ENCODE measurements at regions not wholly inside any gene's neighbourhood (a gene's known extent, or its start where the extent isn't known, plus 50 kb on each side); places are given as distances from the start of the nearest gene placed in this dataset.

GRCh38 chr20:52256454-52256853 is 64.9 kb upstream of the ZFP64 start:
- no peak overlapping the region for H3K4me3 ChIP-seq

DNA sequence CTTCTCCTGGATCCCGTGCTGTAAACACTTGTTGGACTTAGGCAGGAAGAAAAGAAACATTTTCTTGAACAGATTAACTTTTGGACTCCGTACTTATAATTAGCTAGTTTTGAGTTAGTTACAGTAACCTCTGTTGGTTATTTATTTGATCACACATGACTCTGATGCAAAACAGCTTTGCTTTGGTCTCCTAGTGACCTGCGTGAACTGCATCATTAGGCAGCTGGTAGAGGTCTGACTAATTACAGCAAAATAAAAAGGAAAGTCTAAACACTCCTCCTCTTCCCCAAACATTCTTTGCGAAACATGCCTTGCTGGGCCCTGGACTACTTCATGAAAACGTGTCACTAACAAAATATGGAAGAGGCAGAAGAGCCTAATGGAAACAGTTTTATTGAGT is 61.1 kb upstream of the ZFP64 start:
- Histone ChIP-seq H3K27ac (no peak overlapping the region), H3K36me3 (no peaks in the 10 kb centered on the region), H3K9me3 (peaks cover 0 to 10% (median under 1%) of the 10 kb centered on the region in 4 donors), H3K27me3 (no peaks in the 10 kb centered on the region), H3K4me1 (no peaks in the 10 kb centered on the region), H3K4me3 (no peak overlapping the region)
- TF ChIP-seq POLR2AphosphoS5 (IDR thresholded peaks at IDR 0.05) = no peak
- TF ChIP-seq, protein P1, sequence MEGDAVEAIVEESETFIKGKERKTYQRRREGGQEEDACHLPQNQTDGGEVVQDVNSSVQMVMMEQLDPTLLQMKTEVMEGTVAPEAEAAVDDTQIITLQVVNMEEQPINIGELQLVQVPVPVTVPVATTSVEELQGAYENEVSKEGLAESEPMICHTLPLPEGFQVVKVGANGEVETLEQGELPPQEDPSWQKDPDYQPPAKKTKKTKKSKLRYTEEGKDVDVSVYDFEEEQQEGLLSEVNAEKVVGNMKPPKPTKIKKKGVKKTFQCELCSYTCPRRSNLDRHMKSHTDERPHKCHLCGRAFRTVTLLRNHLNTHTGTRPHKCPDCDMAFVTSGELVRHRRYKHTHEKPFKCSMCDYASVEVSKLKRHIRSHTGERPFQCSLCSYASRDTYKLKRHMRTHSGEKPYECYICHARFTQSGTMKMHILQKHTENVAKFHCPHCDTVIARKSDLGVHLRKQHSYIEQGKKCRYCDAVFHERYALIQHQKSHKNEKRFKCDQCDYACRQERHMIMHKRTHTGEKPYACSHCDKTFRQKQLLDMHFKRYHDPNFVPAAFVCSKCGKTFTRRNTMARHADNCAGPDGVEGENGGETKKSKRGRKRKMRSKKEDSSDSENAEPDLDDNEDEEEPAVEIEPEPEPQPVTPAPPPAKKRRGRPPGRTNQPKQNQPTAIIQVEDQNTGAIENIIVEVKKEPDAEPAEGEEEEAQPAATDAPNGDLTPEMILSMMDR (IDR thresholded peaks at IDR 0.05) = no peak
- WGBS, 5 donors = 58 to 72% (median 67%) methylated on average over 5 of the region's 5 CpGs
- intact Hi-C loops (cut with DNase I; ENCODE audit: low total_unique reads) = no loop called here
- peak in 1 of 2 donors; percentile 26 for DNase-seq

More at GRCh38 chr20:52256454-52256853, 64.9 kb upstream of the ZFP64 start:
- DNase-seq = no peak
- Histone ChIP-seq H3K27me3 (peaks cover 0 to 5% (median 0%) of the 10 kb centered on the region in 3 donors), H3K9me3 (peaks cover 0 to 10% (median 0%) of the 10 kb centered on the region in 4 donors), H3K27ac (no peak overlapping the region), H3K36me3 (no peaks in the 10 kb centered on the region), H3K4me1 (no peaks in the 10 kb centered on the region)
- intact Hi-C loops (cut with DNase I; ENCODE audit: low total_unique reads) = no loop called here
- WGBS, 5 donors = 73 to 85% (median 79%) methylated on average over 7 of the region's 7 CpGs
- TF ChIP-seq POLR2A (IDR thresholded peaks at IDR 0.05) (no peak), POLR2AphosphoS5 (IDR thresholded peaks at IDR 0.05) (no peak), EP300 (IDR thresholded peaks at IDR 0.05) (no peak)
- TF ChIP-seq, protein P1 (IDR thresholded peaks at IDR 0.05) = no peak

DNA sequence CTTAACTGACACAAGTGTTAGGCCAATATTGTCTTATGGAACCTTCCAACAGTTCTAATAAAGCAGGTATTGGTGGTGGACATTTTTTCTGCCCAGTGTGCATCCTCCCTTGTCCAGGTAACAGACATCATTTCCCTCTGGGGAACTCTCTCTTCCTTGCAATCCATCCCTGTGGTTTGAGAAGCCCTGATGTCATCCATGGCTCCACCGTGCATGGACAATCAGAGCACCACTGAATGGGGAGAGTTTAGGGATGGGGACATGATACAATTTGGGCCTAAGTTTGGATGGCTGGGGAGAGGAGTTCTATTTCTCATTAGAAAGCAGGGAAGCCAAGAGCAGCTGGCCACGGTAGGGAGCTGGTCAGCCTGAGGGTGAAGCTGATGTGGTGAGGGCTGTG is 60.2 kb upstream of the ZFP64 start:
- no peaks in the 10 kb centered on the region for H3K36me3 ChIP-seq
- TF ChIP-seq POLR2AphosphoS5 (IDR thresholded peaks at IDR 0.05) (no peak), EP300 (IDR thresholded peaks at IDR 0.05) (no peak), POLR2A (IDR thresholded peaks at IDR 0.05) (no peak)
- TF ChIP-seq, protein P1 (IDR thresholded peaks at IDR 0.05) = no peak
- H3K4me1 ChIP-seq = no peaks in the 10 kb centered on the region
- no peak overlapping the region for H3K27ac ChIP-seq
- intact Hi-C loops (cut with DNase I; ENCODE audit: low total_unique reads) = no loop called here
- H3K4me3 ChIP-seq = no peak overlapping the region
- no peak for DNase-seq
- H3K9me3 ChIP-seq = peaks cover 0 to 10% (median 2%) of the 10 kb centered on the region in 4 donors
- H3K27me3 ChIP-seq = no peaks in the 10 kb centered on the region
- WGBS, 5 donors = 83 to 100% (median 88%) methylated on average over 2 of the region's 2 CpGs

DNA sequence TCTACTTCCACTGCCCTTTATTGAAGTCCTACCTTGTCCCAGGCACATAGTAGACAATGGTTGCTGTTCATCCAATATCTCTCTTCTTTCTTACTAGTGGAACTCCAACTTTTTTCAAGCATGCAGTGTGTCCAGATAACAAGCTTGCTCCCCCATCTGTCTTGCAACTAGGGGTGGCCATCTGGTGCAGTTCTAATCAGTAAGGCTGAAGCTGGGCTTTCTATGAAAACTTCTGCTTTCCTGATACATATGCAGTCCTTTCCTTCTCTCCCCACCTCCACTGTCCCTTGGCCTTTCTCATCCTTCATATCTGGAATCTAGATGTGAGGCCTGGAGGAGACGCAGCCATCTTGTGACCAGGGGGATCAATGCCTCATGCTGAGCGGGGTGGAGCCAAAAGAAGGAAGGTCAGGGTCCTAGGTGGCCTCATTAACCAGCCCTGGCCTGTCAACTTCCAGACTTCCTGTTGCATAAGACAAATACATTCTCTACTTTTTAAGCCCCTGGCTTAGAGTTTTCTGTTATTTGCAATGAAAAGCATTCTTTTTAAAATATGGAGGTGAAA is 59.6 kb upstream of the ZFP64 start:
- H3K27me3 ChIP-seq = no peaks in the 10 kb centered on the region
- H3K4me3 ChIP-seq = no peak overlapping the region
- H3K4me1 ChIP-seq = no peaks in the 10 kb centered on the region
- no peaks in the 10 kb centered on the region for H3K36me3 ChIP-seq
- TF ChIP-seq EP300 (IDR thresholded peaks at IDR 0.05) (no peak), POLR2AphosphoS5 (IDR thresholded peaks at IDR 0.05) (no peak), POLR2A (IDR thresholded peaks at IDR 0.05) (no peak)
- TF ChIP-seq, protein P1 (IDR thresholded peaks at IDR 0.05) = no peak
- WGBS, 5 donors = 95 to 100% (median 96%) methylated on average over 2 of the region's 2 CpGs
- no peak for DNase-seq
- intact Hi-C loops (cut with DNase I; ENCODE audit: low total_unique reads) = no loop called here
- H3K9me3 ChIP-seq = peaks cover 0 to 10% (median 2%) of the 10 kb centered on the region in 4 donors
- H3K27ac ChIP-seq = no peak overlapping the region
